PC-3 (cell line): ENCODE measurements at regions not wholly inside any gene's neighbourhood (a gene's known extent, or its start where the extent isn't known, plus 50 kb on each side); places are given as distances from the start of the nearest gene placed in this dataset.

ENCODE experiments used
- ATAC-seq: fragments of 200-7000 bp; cut with Tn5 transposase; 2 replicates; pipeline ENCODE4 v1.9.1; 2020; ENCODE audit warnings: mild to moderate bottlenecking, moderate library complexity
- BruUV-seq: library from RNA; stranded (reverse); fragments of 400-500 nt; replicated peaks from 2 replicates; lab custom pipeline; 2021; lab: Mats Ljungman, UMichigan
- CTCF ChIA-PET: fragments of 300-600 bp; sonication (Branson Sonifier 250); formaldehyde crosslinking; loops from one replicate; lab custom pipeline; 2022; ENCODE audit warnings: antibody characterized with exemption; lab: Charles Lee
- POLR2A ChIA-PET: fragments of 300-600 bp; sonication (Branson Sonifier 250); formaldehyde crosslinking; loops from one replicate; lab custom pipeline; 2022; ENCODE audit warnings: antibody characterized with exemption; ENCODE audit not compliant: unreplicated experiment; lab: Charles Lee
- DNase-seq: peaks from one replicate; pipeline ENCODE4 v3.0.0-alpha.2; 2015
- H2AFZ ChIP-seq: fragments of 300-600 bp; sonication (generic); 2 replicates; pipeline ENCODE4 v1.6.0; 2016; ENCODE audit warnings: antibody characterized with exemption, low read length
- H3F3A ChIP-seq: fragments of 300-600 bp; sonication (generic); one replicate; pipeline ENCODE4 v1.6.0; 2017; ENCODE audit warnings: antibody characterized with exemption, low read length, control low read depth, mild to moderate bottlenecking; ENCODE audit not compliant: unreplicated experiment
- H3K27ac ChIP-seq: fragments of 300-600 bp; sonication (generic); 2 replicates; pipeline ENCODE4 v1.5.1; 2016; ENCODE audit warnings: mild to moderate bottlenecking, low read length
- H3K27me3 ChIP-seq: fragments of 300-600 bp; sonication (generic); 2 replicates; pipeline ENCODE4 v1.6.1; 2016; ENCODE audit warnings: low read length, mixed read lengths
- H3K36me3 ChIP-seq: fragments of 300-600 bp; sonication (generic); 2 replicates; pipeline ENCODE4 v1.6.1; 2016; ENCODE audit warnings: low read depth, mixed run types, low read length, mixed read lengths
- H3K4me1 ChIP-seq: fragments of 300-600 bp; sonication (generic); 2 replicates; pipeline ENCODE4 v1.5.1; 2016; ENCODE audit warnings: low read length; ENCODE audit not compliant: insufficient read depth
- H3K4me2 ChIP-seq: fragments of 300-600 bp; sonication (generic); 2 replicates; pipeline ENCODE4 v1.6.0; 2016; ENCODE audit warnings: low read length
- H3K4me3 ChIP-seq: fragments of 300-600 bp; sonication (generic); 2 replicates; pipeline ENCODE4 v1.5.1; 2016; ENCODE audit warnings: mild to moderate bottlenecking, low read length, mixed read lengths
- H3K79me2 ChIP-seq: fragments of 300-600 bp; sonication (generic); 2 replicates; pipeline ENCODE4 v1.6.1; 2017; ENCODE audit warnings: low read length, mixed read lengths
- H3K9ac ChIP-seq: fragments of 300-600 bp; sonication (generic); 2 replicates; pipeline ENCODE4 v1.6.0; 2016; ENCODE audit warnings: mild to moderate bottlenecking, low read length
- H3K9me2 ChIP-seq: fragments of 300-600 bp; sonication (generic); replicated peaks from 2 replicates; pipeline ENCODE4 v1.6.1; 2016; ENCODE audit warnings: mixed run types, low read length, mixed read lengths
- H3K9me3 ChIP-seq: fragments of 300-600 bp; sonication (generic); 2 replicates; pipeline ENCODE4 v1.6.1; 2016; ENCODE audit warnings: low read length, mixed read lengths
- H4K20me1 ChIP-seq: fragments of 300-600 bp; sonication (generic); 2 replicates; pipeline ENCODE4 v1.6.1; 2016; ENCODE audit warnings: low read length, mixed read lengths
- CTCF ChIP-seq: fragments of 300-600 bp; sonication (generic); conservative IDR thresholded peaks from 2 replicates; pipeline ENCODE4 v1.5.1; 2017; ENCODE audit warnings: antibody characterized with exemption, low read depth, mild to moderate bottlenecking, low read length
- EZH2 ChIP-seq: fragments of 300-600 bp; sonication (generic); IDR thresholded peaks from one replicate; pipeline ENCODE4 v1.6.1; 2017; ENCODE audit warnings: antibody characterized with exemption, mild to moderate bottlenecking, low read length; ENCODE audit not compliant: unreplicated experiment
- EZH2phosphoT487 ChIP-seq: fragments of 300-600 bp; sonication (generic); IDR thresholded peaks from 2 replicates; pipeline ENCODE4 v1.6.1; 2018; ENCODE audit warnings: mild to moderate bottlenecking, antibody characterized with exemption, low read length, borderline replicate concordance
- intact Hi-C: fragments of 100-400 bp; cut with micrococcal nuclease; formaldehyde crosslinking; loops from 2 replicates; pipeline ENCODE4 v1.9.0; 2023

- H3F3A ChIP-seq: no peaks in the 10 kb centered on the region
- H3K79me2 ChIP-seq: no peaks in the 10 kb centered on the region
- no peak overlapping the region for H3K4me3 ChIP-seq
- no peaks in the 10 kb centered on the region for H3K9me3 ChIP-seq
- ATAC-seq (no peak), DNase-seq (no peak)
- H3K4me1 ChIP-seq: no peaks in the 10 kb centered on the region
- no peak overlapping the region for H3K9ac ChIP-seq
- H3K27me3 ChIP-seq: no peaks in the 10 kb centered on the region
- H3K4me2 ChIP-seq: no peak overlapping the region
- intact Hi-C loops: no loop called here
- no peak overlapping the region for H2AFZ ChIP-seq
- H3K9me2 ChIP-seq: no peaks in the 10 kb centered on the region
- no peaks in the 10 kb centered on the region for H3K36me3 ChIP-seq
- POLR2A ChIA-PET: no interaction called here
- H3K27ac ChIP-seq: no peak overlapping the region
- TF ChIP-seq CTCF (no peak), EZH2phosphoT487 (no peak), EZH2 (no peak)
- no TSS peak for BruUV-seq
- H4K20me1 ChIP-seq: no peaks in the 10 kb centered on the region
- CTCF ChIA-PET: no interaction called here
Measured at GRCh38 chr9:119611565-119611964, 242.3 kb upstream of the BRINP1 start.

GRCh38 chr9:119609277-119609971 lies 240.2 kb upstream of the BRINP1 start:
- Histone ChIP-seq H3K4me3 (no peak overlapping the region), H3K36me3 (no peaks in the 10 kb centered on the region), H3K9me3 (no peaks in the 10 kb centered on the region), H3K27me3 (no peaks in the 10 kb centered on the region), H3K9ac (no peak overlapping the region), H3K4me1 (no peaks in the 10 kb centered on the region), H3K27ac (no peak overlapping the region), H2AFZ (no peak overlapping the region), H4K20me1 (no peaks in the 10 kb centered on the region), H3F3A (no peaks in the 10 kb centered on the region), H3K4me2 (no peak overlapping the region), H3K79me2 (no peaks in the 10 kb centered on the region), H3K9me2 (no peaks in the 10 kb centered on the region)
- ATAC-seq (no peak), DNase-seq (no peak)
- TF ChIP-seq EZH2phosphoT487: no peak
- no peak for TF ChIP-seq EZH2
- TF ChIP-seq CTCF: no peak
- no TSS peak for BruUV-seq
- intact Hi-C loops: no loop called here
- CTCF ChIA-PET: no interaction called here
- POLR2A ChIA-PET: no interaction called here

- no peaks in the 10 kb centered on the region for H3K36me3 ChIP-seq
- POLR2A ChIA-PET: no interaction called here
- TF ChIP-seq EZH2phosphoT487: no peak
- no peak for TF ChIP-seq CTCF
- TF ChIP-seq EZH2: no peak
- no peaks in the 10 kb centered on the region for H3K9me2 ChIP-seq
- CTCF ChIA-PET: no interaction called here
- no peaks in the 10 kb centered on the region for H3K4me1 ChIP-seq
- H3K4me3 ChIP-seq: no peak overlapping the region
- ATAC-seq: no peak
- no TSS peak for BruUV-seq
- no peaks in the 10 kb centered on the region for H3K9me3 ChIP-seq
- intact Hi-C loops: no loop called here
- no peak overlapping the region for H3K9ac ChIP-seq
- no peaks in the 10 kb centered on the region for H3K79me2 ChIP-seq
- no peaks in the 10 kb centered on the region for H3F3A ChIP-seq
- no peak overlapping the region for H2AFZ ChIP-seq
- DNase-seq: no peak
- no peaks in the 10 kb centered on the region for H4K20me1 ChIP-seq
- H3K27ac ChIP-seq: no peak overlapping the region
- no peak overlapping the region for H3K4me2 ChIP-seq
- no peaks in the 10 kb centered on the region for H3K27me3 ChIP-seq
Measured at GRCh38 chr9:119601632-119602031, 232.4 kb upstream of the BRINP1 start.
